ENCODE measurements at regions not wholly inside any gene's neighbourhood (a gene's known extent, or its start where the extent isn't known, plus 50 kb on each side); places are given as distances from the start of the nearest gene placed in this dataset.

DNA sequence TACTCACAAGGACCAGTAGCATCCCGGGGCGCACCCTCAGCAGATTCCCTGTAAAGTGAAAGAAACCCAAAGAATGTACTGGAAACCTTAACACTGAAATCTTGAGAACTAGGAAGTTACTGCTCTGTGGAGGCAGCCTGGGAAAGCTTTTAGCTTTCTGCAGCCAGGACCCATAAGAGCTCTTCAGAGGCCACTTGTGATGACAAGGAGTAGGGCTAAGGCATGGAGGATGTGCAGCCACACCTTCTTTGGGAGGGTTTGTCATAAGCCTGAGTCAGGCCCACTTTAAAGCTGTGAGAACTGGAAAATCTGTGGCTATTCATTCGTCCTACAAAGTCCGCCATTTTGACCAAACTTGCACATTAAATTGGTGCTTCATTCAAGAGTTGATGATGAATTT lies 291.1 kb upstream of the TLE4 start:
- TF ChIP-seq, protein P1, sequence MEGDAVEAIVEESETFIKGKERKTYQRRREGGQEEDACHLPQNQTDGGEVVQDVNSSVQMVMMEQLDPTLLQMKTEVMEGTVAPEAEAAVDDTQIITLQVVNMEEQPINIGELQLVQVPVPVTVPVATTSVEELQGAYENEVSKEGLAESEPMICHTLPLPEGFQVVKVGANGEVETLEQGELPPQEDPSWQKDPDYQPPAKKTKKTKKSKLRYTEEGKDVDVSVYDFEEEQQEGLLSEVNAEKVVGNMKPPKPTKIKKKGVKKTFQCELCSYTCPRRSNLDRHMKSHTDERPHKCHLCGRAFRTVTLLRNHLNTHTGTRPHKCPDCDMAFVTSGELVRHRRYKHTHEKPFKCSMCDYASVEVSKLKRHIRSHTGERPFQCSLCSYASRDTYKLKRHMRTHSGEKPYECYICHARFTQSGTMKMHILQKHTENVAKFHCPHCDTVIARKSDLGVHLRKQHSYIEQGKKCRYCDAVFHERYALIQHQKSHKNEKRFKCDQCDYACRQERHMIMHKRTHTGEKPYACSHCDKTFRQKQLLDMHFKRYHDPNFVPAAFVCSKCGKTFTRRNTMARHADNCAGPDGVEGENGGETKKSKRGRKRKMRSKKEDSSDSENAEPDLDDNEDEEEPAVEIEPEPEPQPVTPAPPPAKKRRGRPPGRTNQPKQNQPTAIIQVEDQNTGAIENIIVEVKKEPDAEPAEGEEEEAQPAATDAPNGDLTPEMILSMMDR (IDR thresholded peaks at IDR 0.05): no peak
- no peak for TF ChIP-seq POLR2A (IDR thresholded peaks at IDR 0.05)

Measured in thyroid gland (tissue), 4 donors.